ENCODE measurements at regions not wholly inside any gene's neighbourhood (a gene's known extent, or its start where the extent isn't known, plus 50 kb on each side); places are given as distances from the start of the nearest gene placed in this dataset.

DNA sequence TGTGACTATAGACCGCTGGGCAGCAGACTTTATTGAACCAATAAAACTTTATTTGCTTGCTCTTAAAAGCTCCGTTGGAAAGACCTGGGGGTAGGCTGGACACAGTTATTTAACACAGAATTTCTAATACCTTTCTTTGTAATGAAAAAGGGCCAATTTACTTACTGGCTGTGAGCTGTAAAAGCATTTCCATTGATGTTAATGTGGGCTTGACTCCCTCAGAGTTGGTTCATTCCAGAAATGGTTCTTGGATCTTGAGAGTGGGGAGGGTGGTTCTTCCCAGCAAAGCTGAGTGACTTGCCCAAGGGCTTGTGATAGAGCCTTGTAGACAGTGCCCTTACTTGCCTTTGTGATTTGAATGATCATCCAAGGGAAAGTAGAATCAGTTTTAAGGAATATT, 100.6 kb downstream of the SOX4 start:
- ChIA-PET POLR2A (no interaction called here), CTCF (no interaction called here)
- TF ChIP-seq, protein P1, sequence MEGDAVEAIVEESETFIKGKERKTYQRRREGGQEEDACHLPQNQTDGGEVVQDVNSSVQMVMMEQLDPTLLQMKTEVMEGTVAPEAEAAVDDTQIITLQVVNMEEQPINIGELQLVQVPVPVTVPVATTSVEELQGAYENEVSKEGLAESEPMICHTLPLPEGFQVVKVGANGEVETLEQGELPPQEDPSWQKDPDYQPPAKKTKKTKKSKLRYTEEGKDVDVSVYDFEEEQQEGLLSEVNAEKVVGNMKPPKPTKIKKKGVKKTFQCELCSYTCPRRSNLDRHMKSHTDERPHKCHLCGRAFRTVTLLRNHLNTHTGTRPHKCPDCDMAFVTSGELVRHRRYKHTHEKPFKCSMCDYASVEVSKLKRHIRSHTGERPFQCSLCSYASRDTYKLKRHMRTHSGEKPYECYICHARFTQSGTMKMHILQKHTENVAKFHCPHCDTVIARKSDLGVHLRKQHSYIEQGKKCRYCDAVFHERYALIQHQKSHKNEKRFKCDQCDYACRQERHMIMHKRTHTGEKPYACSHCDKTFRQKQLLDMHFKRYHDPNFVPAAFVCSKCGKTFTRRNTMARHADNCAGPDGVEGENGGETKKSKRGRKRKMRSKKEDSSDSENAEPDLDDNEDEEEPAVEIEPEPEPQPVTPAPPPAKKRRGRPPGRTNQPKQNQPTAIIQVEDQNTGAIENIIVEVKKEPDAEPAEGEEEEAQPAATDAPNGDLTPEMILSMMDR (IDR thresholded peaks at IDR 0.05; ENCODE audit: insufficient read depth, low read length, missing control alignments), result no peak

DNA sequence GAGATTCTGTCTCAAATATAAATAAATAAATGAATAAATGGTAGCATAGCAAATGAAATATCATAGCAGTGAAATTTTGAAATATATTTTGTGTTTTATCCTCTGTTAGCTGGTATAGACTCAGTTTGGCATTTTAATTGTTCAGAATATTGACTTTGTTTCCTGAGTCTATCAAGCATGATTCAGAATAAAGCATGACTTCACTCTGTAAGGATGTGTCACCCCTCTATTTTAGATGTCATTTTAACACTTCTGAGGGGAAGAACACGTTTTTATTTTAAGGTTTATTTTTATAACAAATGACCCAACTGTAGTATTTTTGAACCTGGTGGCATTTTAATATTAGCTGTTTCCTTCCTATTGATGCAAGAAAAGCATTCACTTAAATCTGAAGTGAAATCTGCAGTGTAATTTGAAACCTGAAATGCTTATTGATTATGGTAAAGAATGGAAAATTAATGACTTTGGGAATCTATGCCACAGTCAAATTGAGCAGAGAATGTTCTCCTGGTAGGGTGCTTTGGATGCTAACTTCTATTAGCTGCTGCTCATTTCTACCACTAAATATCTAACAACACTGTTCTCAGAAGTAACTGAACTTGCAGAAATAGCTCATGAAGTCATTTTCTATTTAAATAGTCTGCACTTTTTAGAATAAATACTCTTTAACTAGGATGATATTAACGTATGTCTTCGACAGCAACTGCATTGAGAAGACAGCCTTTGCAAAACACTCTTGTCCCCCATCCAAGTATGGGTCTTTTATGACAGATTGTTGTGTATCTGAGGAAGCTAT, 114.2 kb downstream of the SOX4 start:
- TF ChIP-seq, protein P1 (IDR thresholded peaks at IDR 0.05; ENCODE audit: insufficient read depth, low read length, missing control alignments), result no peak
- POLR2A ChIA-PET, result no interaction called here
- CTCF ChIA-PET, result no interaction called here
- no peak overlapping the region for H3K4me3 ChIP-seq (ENCODE audit: low read depth, low read length)
- DNase-seq (ENCODE audit: low read depth, low spot score), result no peak

More for the DNA sequence above, 100.6 kb downstream of the SOX4 start:
- H3K4me3 ChIP-seq (ENCODE audit: low read depth, low read length), result no peak overlapping the region
- DNase-seq (ENCODE audit: low read depth, low spot score), result no peak

DNA sequence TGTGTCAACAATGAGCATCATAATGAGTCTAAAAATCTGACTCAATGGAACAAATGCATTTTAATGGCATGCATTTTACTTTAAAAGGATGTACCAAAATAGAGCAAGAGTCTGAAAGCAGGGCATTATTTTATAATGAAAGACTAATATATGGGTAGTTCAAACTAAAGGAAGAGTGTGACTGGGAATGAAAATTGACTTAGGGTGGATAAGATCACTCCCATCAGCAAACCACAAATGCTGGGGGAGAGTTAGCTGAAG, 114.7 kb downstream of the SOX4 start:
- no peak for DNase-seq (ENCODE audit: low read depth, low spot score)
- TF ChIP-seq, protein P1 (IDR thresholded peaks at IDR 0.05; ENCODE audit: insufficient read depth, low read length, missing control alignments), result no peak
- ChIA-PET POLR2A (no interaction called here), CTCF (no interaction called here)
- H3K4me3 ChIP-seq (ENCODE audit: low read depth, low read length), result no peak overlapping the region

DNA sequence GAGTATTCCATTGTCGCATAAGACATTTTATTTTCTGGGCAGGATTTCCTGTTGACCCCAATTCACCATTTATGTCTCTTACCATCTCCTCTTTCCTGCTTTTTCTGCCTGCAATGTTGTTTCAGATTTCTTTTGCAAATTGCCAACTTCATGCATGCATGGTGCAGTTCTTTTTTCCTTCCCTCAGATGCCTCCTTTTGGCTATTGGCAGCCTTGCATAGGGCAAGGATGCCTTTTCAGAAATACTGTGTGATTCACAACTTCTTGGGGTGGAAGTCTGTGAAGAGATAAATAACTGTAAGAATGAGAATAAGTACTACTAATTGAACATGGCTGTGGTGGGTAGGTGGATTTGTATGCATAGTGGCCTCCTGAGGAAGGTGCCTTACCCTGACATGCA, 116.7 kb downstream of the SOX4 start:
- H3K4me3 ChIP-seq (ENCODE audit: low read depth, low read length), result no peak overlapping the region
- DNase-seq (ENCODE audit: low read depth, low spot score), result no peak
- TF ChIP-seq, protein P1 (IDR thresholded peaks at IDR 0.05; ENCODE audit: insufficient read depth, low read length, missing control alignments), result no peak
- CTCF ChIA-PET, result no interaction called here
- POLR2A ChIA-PET, result no interaction called here

DNA sequence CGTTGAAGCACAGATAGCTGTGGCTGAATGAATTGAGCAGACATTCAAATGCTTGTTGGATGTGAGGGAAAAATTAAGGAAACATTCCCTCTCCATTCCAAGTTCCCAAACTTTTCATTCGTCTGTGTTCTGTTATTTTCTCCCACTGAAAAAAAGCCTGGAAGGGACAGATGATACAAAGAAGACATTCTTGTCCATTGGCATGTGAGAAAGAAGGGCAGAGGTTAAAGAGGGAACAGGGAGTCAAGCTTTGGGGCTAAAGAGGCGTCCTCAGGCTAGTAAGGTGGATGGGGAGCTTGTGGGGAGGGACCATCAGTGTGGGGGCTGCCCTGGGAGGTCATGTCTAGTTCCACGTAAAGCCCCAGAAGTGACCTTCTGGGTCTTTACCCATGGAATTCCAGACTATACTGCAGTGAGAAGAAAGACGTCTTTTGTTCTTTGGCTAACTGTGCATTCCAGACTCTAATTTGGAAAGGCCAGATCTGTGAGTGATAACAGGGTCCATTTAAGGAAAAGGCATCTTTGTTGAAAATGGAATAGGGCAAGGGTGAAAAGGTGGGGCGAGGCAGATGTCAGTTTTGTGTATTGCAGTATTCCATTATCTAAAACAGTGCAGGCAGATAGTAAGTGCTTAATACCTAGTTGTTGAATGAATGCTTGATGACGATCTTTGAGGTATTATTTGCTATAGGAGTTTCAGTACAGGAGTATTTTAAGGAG, 117.5 kb downstream of the SOX4 start:
- TF ChIP-seq, protein P1 (IDR thresholded peaks at IDR 0.05; ENCODE audit: insufficient read depth, low read length, missing control alignments), result no peak
- ChIA-PET POLR2A (no interaction called here), CTCF (no interaction called here)
- no peak overlapping the region for H3K4me3 ChIP-seq (ENCODE audit: low read depth, low read length)
- no peak for DNase-seq (ENCODE audit: low read depth, low spot score)

DNA sequence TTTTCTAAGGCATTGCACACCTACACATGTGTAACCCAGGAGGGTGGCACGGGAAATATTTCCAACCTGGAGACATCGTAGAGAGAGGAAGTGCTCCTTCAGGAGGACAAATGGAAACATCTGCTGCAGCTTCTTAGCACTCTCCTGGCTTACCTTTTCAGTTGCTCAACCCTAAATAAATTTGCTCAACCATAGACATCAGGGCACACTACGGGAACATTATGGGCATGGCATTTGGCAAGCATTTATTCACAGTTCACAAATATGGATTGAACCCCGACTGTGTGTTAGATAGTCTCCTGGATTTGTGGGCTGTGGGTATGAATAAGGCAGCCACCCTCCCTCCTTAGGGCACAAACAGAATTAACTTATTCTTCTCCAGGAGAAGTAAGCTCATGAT, 118.7 kb downstream of the SOX4 start:
- POLR2A ChIA-PET, result no interaction called here
- no peak overlapping the region for H3K4me3 ChIP-seq (ENCODE audit: low read depth, low read length)
- DNase-seq (ENCODE audit: low read depth, low spot score), result no peak
- TF ChIP-seq, protein P1 (IDR thresholded peaks at IDR 0.05; ENCODE audit: insufficient read depth, low read length, missing control alignments), result no peak
- CTCF ChIA-PET, result no interaction called here

All from AG04449 (cell line).